ENCODE measurements at regions not wholly inside any gene's neighbourhood (a gene's known extent, or its start where the extent isn't known, plus 50 kb on each side); places are given as distances from the start of the nearest gene placed in this dataset.

DNA sequence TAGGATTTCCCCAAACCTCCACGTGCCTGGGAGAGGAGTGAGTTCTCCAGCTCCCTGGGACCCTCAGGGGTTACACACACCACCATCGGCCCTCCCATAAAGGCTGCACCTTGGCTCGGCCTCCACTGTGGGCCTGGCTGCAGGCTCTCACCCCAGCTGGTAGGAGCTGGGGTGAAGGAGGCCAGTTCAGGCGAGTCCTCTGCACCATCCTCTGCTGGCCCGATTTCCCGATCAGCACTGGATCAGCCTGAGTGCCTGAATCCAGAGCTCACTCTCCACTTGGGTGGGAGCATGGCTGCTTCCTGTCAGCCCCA is 115.1 kb upstream of the RET start (continued):
- TF ChIP-seq, protein P1, sequence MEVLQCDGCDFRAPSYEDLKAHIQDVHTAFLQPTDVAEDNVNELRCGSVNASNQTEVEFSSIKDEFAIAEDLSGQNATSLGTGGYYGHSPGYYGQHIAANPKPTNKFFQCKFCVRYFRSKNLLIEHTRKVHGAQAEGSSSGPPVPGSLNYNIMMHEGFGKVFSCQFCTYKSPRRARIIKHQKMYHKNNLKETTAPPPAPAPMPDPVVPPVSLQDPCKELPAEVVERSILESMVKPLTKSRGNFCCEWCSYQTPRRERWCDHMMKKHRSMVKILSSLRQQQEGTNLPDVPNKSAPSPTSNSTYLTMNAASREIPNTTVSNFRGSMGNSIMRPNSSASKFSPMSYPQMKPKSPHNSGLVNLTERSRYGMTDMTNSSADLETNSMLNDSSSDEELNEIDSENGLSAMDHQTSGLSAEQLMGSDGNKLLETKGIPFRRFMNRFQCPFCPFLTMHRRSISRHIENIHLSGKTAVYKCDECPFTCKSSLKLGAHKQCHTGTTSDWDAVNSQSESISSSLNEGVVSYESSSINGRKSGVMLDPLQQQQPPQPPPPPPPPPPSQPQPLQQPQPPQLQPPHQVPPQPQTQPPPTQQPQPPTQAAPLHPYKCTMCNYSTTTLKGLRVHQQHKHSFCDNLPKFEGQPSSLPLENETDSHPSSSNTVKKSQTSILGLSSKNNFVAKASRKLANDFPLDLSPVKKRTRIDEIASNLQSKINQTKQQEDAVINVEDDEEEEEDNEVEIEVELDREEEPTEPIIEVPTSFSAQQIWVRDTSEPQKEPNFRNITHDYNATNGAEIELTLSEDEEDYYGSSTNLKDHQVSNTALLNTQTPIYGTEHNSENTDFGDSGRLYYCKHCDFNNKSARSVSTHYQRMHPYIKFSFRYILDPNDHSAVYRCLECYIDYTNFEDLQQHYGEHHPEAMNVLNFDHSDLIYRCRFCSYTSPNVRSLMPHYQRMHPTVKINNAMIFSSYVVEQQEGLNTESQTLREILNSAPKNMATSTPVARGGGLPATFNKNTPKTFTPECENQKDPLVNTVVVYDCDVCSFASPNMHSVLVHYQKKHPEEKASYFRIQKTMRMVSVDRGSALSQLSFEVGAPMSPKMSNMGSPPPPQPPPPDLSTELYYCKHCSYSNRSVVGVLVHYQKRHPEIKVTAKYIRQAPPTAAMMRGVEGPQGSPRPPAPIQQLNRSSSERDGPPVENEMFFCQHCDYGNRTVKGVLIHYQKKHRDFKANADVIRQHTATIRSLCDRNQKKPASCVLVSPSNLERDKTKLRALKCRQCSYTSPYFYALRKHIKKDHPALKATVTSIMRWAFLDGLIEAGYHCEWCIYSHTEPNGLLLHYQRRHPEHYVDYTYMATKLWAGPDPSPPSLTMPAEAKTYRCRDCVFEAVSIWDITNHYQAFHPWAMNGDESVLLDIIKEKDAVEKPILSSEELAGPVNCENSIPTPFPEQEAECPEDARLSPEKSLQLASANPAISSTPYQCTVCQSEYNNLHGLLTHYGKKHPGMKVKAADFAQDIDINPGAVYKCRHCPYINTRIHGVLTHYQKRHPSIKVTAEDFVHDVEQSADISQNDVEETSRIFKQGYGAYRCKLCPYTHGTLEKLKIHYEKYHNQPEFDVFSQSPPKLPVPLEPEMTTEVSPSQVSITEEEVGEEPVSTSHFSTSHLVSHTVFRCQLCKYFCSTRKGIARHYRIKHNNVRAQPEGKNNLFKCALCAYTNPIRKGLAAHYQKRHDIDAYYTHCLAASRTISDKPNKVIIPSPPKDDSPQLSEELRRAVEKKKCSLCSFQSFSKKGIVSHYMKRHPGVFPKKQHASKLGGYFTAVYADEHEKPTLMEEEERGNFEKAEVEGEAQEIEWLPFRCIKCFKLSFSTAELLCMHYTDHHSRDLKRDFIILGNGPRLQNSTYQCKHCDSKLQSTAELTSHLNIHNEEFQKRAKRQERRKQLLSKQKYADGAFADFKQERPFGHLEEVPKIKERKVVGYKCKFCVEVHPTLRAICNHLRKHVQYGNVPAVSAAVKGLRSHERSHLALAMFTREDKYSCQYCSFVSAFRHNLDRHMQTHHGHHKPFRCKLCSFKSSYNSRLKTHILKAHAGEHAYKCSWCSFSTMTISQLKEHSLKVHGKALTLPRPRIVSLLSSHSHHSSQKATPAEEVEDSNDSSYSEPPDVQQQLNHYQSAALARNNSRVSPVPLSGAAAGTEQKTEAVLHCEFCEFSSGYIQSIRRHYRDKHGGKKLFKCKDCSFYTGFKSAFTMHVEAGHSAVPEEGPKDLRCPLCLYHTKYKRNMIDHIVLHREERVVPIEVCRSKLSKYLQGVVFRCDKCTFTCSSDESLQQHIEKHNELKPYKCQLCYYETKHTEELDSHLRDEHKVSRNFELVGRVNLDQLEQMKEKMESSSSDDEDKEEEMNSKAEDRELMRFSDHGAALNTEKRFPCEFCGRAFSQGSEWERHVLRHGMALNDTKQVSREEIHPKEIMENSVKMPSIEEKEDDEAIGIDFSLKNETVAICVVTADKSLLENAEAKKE (CRISPR knock-in tag; IDR thresholded peaks at IDR 0.05), result no peak
- no peak for TF ChIP-seq ZNF331 (CRISPR knock-in tag; IDR thresholded peaks at IDR 0.05; ENCODE audit: low read depth)

DNA sequence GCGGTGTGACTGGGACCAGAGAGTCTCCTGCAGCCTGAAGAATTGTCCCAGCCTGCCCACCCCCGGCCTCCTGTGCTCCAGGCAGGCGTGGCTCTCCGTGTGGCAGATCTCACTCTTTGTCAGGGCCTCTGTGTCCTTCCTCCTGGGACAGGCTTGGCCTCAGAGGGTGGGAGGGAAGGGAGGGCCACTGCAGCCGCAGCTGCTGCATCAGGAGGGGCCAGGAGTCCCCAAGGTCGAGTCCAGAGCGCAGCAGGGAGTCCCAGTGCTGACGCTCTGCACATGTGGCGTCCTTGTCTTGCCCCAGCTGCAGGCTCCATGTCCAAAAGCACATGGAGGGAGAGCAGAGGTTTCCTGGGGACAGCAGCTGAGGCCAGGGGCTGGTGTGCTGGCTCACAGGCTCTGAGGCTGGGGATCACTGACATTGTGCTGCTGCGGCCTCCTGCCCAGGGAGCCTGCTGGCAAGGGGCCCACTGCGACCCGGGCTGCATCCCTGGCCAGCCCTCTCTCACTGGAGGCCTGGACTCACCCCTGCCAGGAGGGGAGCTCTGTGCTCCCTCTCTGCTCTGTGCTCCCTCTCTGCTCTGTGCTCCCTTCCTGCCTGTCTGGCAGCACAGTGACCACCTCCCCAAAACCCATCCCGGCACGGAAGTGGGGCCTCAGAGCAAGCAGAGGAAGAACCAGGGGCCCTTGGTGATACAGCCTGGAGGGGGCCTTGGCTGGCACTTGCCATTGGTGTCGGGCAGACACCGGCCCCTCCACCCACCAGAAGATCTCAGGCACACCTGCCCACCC is 114.6 kb upstream of the RET start:
- no peak; the same call in 2 of the 3 replicates for ATAC-seq
- Mint-ChIP-seq H3K4me3 (no peak overlapping the region), H3K27me3 (ENCODE audit: insufficient read depth, low read depth, poor library complexity) (peaks cover 6% of the 10 kb centered on the region)
- TF ChIP-seq STAT1 (IDR thresholded peaks at IDR 0.05; ENCODE audit: unreplicated experiment), result no peak
- TF ChIP-seq, protein P2, sequence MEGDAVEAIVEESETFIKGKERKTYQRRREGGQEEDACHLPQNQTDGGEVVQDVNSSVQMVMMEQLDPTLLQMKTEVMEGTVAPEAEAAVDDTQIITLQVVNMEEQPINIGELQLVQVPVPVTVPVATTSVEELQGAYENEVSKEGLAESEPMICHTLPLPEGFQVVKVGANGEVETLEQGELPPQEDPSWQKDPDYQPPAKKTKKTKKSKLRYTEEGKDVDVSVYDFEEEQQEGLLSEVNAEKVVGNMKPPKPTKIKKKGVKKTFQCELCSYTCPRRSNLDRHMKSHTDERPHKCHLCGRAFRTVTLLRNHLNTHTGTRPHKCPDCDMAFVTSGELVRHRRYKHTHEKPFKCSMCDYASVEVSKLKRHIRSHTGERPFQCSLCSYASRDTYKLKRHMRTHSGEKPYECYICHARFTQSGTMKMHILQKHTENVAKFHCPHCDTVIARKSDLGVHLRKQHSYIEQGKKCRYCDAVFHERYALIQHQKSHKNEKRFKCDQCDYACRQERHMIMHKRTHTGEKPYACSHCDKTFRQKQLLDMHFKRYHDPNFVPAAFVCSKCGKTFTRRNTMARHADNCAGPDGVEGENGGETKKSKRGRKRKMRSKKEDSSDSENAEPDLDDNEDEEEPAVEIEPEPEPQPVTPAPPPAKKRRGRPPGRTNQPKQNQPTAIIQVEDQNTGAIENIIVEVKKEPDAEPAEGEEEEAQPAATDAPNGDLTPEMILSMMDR (conservative IDR thresholded peaks at IDR 0.05; ENCODE audit: low read depth in 2 of 2), result no peak
- no peak for TF ChIP-seq CREB1 (CRISPR knock-in tag; IDR thresholded peaks at IDR 0.05; ENCODE audit: low read depth)
- TF ChIP-seq, protein P1 (CRISPR knock-in tag; IDR thresholded peaks at IDR 0.05), result no peak

More for the DNA sequence above, 114.6 kb upstream of the RET start:
- H3K79me2 ChIP-seq (replicated peaks; ENCODE audit: insufficient read depth), result no peaks in the 10 kb centered on the region
- no peaks in the 10 kb centered on the region for H3K9me2 ChIP-seq (ENCODE audit: insufficient read depth)
- no peak overlapping the region for H2AFZ ChIP-seq
- no peaks in the 10 kb centered on the region for H4K20me1 ChIP-seq (replicated peaks; ENCODE audit: insufficient read depth)
- no peaks in the 10 kb centered on the region for H3K36me3 ChIP-seq (ENCODE audit: insufficient read depth)
- Mint-ChIP-seq H3K4me1 (peaks cover 13% of the 10 kb centered on the region), H3K27ac (no peak overlapping the region), H3K36me3 (ENCODE audit: low read depth) (peaks cover 6% of the 10 kb centered on the region; the same call in 2 of the 3 replicates), H3K9me3 (peaks cover 9% of the 10 kb centered on the region; the same call in 2 of the 3 replicates)
- DNase-seq (ENCODE audit: low spot score), result no peak
- H3K27me3 ChIP-seq (ENCODE audit: insufficient read depth), result no peaks in the 10 kb centered on the region
- H3K4me2 ChIP-seq, result no peak overlapping the region
- H3K4me1 ChIP-seq (ENCODE audit: insufficient read depth), result no peaks in the 10 kb centered on the region
- no peak overlapping the region for H3K27ac ChIP-seq (ENCODE audit: low read depth)
- no peaks in the 10 kb centered on the region for H3F3A ChIP-seq (replicated peaks; ENCODE audit: low read depth)
- no peak overlapping the region for H3K4me3 ChIP-seq
